ENCODE measurements at regions not wholly inside any gene's neighbourhood (a gene's known extent, or its start where the extent isn't known, plus 50 kb on each side); places are given as distances from the start of the nearest gene placed in this dataset.
"Not testable (repeated sequence)": the region's sequence is repeated elsewhere in the genome, so short reads cannot be mapped to it uniquely, and the experiment has no call there.

DNA sequence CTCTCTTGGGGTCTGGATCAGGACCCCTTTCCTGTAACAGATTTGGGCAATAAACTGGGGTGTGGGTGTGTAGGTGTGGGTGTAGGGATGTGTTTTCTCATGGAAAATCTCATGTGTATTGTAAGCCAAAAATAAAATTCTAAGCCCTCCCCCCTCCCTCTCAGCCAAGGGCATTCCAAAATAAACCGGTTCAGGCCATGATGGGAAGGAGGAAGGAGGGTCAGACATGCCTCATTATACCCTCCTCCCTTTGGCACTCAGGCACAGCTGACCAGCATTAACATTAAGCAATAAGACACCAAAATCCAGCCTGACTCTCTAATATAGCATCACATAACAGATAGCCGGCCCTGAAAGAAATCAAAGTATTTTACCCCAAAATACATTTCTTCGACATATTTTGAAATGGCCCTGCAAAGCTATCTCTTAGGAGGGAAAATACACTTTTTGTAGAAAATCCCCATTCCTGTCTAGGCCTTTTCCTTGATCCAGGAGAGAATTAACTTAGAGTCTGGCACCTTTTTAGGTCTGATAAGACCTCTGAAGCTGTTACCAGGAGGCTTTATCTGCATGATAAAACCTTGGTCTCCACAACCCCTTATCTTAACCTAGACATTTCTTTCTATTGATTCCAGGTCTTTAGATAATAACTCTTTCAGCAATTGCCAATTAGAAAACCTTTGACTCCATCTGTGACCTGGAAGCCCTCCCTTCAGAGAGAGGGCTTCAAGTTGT, 128.7 kb upstream of the COL5A2 start:
- TF ChIP-seq GATA1 (IDR thresholded peaks at IDR 0.05; ENCODE audit: low read depth, low read length) (no peak), POLR2A (IDR thresholded peaks at IDR 0.05; ENCODE audit: low read length) (no peak)
- DNase-seq = peak in 1 of 2 experiments; percentile 10

DNA sequence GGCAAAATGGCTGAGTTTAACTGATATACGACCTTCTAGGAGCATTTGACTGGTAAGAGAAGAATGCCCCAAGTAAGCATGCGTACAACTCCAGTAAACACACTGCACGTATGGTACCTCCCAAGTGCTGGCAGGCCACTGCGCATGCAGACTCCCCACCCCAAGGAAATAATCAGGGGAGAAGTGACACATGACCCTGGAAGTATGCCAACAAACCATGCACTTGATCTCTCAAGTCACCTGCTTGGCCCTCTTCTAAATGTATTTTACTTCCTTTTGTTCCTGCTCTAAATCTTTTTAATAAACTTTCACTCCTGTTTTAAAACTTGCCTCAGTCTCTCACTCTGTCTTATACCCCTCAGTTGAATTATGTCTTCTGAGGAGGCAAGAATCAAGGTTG, 129.8 kb upstream of the COL5A2 start:
- DNase-seq = peak; percentile 34 to 35

GRCh38 chr2:189312211-189312610, 129.1 kb upstream of the WDR75 start:
- DNase-seq = no peak
- no peak for TF ChIP-seq POLR2A (IDR thresholded peaks at IDR 0.05; ENCODE audit: low read length)

More for the DNA sequence above, 129.8 kb upstream of the COL5A2 start:
- TF ChIP-seq GATA1 (IDR thresholded peaks at IDR 0.05; ENCODE audit: low read depth, low read length) (no peak), POLR2A (IDR thresholded peaks at IDR 0.05; ENCODE audit: low read length) (no peak)

DNA sequence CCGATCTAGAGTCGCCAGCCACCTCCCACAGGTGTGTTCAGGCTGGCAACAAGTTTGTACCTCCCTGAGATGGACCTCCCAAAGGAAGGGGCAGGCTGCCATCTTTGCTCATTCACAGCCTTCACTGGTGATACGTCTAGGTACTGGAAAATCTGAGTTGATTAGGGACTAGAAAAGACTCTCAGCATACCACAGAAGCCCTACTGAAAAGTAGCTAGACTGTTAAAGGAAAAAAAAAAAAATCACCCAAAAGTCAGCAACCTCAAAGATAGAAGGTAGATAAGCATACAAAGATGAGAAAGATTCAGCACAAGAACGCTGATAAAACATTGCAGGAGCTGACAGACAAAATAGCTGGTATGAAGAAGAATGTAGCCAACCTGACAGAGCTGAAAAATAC, 128.6 kb upstream of the WDR75 start:
- no peak for DNase-seq
- TF ChIP-seq GATA1 (IDR thresholded peaks at IDR 0.05; ENCODE audit: low read depth, low read length) = no peak
- TF ChIP-seq POLR2A (IDR thresholded peaks at IDR 0.05; ENCODE audit: low read length) = no peak

- no peak for DNase-seq
- TF ChIP-seq GATA1 (IDR thresholded peaks at IDR 0.05; ENCODE audit: low read depth, low read length) = no peak
- no peak for TF ChIP-seq POLR2A (IDR thresholded peaks at IDR 0.05; ENCODE audit: low read length)
Observed at GRCh38 chr2:189318761-189319160, 122.5 kb upstream of the WDR75 start.

DNA sequence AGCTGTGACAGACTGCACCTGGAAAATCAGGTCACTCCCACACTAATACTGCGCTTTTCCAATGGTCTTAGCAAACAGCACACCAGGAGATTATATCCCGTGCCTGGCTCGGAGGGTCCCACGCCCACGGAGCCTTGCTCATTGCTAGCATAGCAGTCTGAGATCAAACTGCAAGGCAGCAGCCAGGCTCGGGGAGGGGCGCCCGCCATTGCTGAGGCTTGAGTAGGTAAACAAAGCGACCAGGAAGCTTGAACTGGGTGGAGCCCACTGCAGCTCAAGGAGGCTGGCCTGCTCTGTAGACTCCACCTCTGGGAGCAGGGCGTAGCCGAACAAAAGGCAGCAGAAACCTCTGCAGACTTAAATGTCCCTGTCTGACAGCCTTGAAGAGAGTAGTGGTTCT, 121.8 kb upstream of the WDR75 start:
- not testable (repeated sequence) for DNase-seq

DNA sequence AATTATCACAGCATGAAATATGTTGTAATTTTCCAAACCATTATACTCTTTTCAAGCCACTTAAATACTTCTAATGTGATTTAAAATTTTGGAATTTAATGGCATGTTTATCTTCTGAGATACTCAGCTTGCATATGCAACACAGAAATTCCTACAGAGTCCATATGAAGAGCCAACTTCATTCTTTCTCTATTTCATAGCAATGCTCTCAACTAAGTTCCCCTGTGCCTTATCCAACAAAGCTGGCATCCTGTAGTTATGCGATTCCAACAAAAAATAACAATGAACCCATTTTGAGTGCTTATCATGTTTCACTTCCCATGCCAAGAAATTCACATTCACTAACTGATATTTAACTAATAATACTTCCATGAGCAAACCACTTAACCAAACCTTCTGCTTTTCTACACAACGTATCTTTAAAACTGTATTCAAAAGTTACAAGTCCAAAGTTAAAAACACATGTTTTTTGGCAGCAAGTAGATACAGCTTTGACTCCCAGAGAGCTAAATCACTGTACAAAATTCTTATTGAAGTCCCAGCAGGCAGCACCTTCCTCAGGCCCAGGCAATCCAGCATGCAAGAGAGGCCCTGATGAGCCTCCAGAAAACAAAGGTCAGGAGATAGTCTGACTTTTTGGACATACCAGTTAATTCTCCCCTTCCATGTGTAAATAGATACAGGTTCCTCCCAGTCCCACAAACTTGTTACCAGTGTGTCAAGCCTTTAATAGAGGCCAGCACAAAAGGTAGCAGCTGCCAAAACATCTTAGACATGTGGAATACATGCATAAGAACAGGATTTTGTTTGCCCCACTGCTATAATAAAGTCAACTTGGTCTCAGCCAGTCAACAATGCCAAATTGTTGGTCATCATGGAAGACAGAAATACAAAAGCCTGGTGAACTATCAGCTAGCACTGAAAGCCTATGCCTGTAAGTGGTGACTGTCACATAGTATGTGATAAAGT, 113.1 kb upstream of the WDR75 start:
- no peak for DNase-seq
- TF ChIP-seq GATA1 (IDR thresholded peaks at IDR 0.05; ENCODE audit: low read depth, low read length) (no peak), POLR2A (IDR thresholded peaks at IDR 0.05; ENCODE audit: low read length) (no peak)

GRCh38 chr2:189328848-189329245, 112.4 kb upstream of the WDR75 start:
- TF ChIP-seq GATA1 (IDR thresholded peaks at IDR 0.05; ENCODE audit: low read depth, low read length) (no peak), POLR2A (IDR thresholded peaks at IDR 0.05; ENCODE audit: low read length) (no peak)
- DNase-seq = no peak

- no peak for DNase-seq
- no peak for TF ChIP-seq POLR2A (IDR thresholded peaks at IDR 0.05; ENCODE audit: low read length)
Observed at GRCh38 chr2:189336276-189336975, 104.8 kb upstream of the WDR75 start.

GRCh38 chr2:189337656-189338055, 103.6 kb upstream of the WDR75 start:
- TF ChIP-seq GATA1 (IDR thresholded peaks at IDR 0.05; ENCODE audit: low read depth, low read length) (no peak), POLR2A (IDR thresholded peaks at IDR 0.05; ENCODE audit: low read length) (no peak)

DNA sequence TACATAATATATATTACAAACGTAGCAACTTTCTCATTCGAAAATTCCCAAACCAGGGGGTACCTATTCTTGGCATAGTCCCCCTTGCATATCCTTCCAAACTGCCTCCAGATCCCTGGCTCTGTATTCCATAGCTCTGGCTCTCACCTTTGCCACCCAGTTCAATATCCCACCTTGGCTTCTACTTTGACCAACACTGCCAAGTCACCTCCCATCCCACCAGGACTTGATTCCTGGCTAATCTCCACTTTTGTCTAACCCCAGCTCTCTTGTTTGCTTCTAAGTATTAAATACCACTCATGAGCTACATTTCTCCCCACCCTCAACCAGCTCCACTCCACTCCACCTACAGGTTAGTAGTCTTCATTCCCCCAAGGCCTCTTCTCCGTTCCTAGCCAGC, 103.2 kb upstream of the WDR75 start:
- no peak for DNase-seq
- no peak for TF ChIP-seq POLR2A (IDR thresholded peaks at IDR 0.05; ENCODE audit: low read length)
- TF ChIP-seq GATA1 (IDR thresholded peaks at IDR 0.05; ENCODE audit: low read depth, low read length) = no peak

More at GRCh38 chr2:189337656-189338055, 103.6 kb upstream of the WDR75 start:
- DNase-seq = no peak

- DNase-seq = no peak
Observed at GRCh38 chr2:189341077-189341476, 100.2 kb upstream of the WDR75 start.

GRCh38 chr2:189344043-189344442, 97.2 kb upstream of the WDR75 start:
- TF ChIP-seq POLR2A (IDR thresholded peaks at IDR 0.05; ENCODE audit: low read length) (no peak), GATA1 (IDR thresholded peaks at IDR 0.05; ENCODE audit: low read depth, low read length) (no peak)
- DNase-seq = no peak

More at GRCh38 chr2:189341077-189341476, 100.2 kb upstream of the WDR75 start:
- no peak for TF ChIP-seq GATA1 (IDR thresholded peaks at IDR 0.05; ENCODE audit: low read depth, low read length)
- no peak for TF ChIP-seq POLR2A (IDR thresholded peaks at IDR 0.05; ENCODE audit: low read length)

GRCh38 chr2:189347540-189347939, 93.7 kb upstream of the WDR75 start:
- DNase-seq = peak; percentile 78 to 79
- TF ChIP-seq POLR2A (IDR thresholded peaks at IDR 0.05; ENCODE audit: low read length) = no peak
- TF ChIP-seq GATA1 (IDR thresholded peaks at IDR 0.05; ENCODE audit: low read depth, low read length) = no peak
